ENCODE measurements at regions not wholly inside any gene's neighbourhood (a gene's known extent, or its start where the extent isn't known, plus 50 kb on each side); places are given as distances from the start of the nearest gene placed in this dataset.
"Not testable (repeated sequence)": the region's sequence is repeated elsewhere in the genome, so short reads cannot be mapped to it uniquely, and the experiment has no call there.

DNA sequence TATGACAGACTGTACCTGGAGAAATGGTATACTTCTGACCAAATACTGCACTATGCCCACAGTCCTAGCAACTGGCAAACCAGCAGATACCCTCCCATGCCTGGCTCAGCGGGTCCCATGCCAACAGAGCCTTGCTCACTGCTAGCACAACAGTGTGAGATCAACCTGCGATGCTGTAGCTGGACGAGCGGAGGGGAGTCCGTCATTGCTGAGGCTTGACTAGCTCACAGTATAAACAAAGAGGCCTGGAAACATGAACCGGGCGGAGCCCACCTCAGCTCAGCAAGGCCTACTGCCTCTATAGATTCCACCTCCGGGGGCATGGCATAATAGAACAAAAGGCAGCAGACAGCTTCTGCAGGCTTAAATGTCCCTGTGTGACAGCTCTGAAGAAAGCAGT is 93.2 kb upstream of the CAB39 start:
- no peaks in the 10 kb centered on the region for H3K36me3 ChIP-seq (ENCODE audit: control insufficient read depth, insufficient read depth, low read length)
- no peak for TF ChIP-seq CTCF (IDR thresholded peaks at IDR 0.05)

GRCh38 chr2:230625220-230625619 is 87.4 kb upstream of the CAB39 start:
- not testable (repeated sequence) for H3K9me3 ChIP-seq (ENCODE audit: control insufficient read depth, low read length); H3K4me2 ChIP-seq (ENCODE audit: low read length); H3K79me2 ChIP-seq

More for the DNA sequence above, 93.2 kb upstream of the CAB39 start:
- Histone ChIP-seq H3K4me3 (ENCODE audit: low read depth, low read length) (no peak overlapping the region), H3K4me1 (no peaks in the 10 kb centered on the region), H3K27ac (no peak overlapping the region), H2AFZ (no peak overlapping the region), H3K9ac (no peak overlapping the region), H3K27me3 (ENCODE audit: control insufficient read depth, insufficient read depth, low read length) (no peaks in the 10 kb centered on the region), H3K4me2 (ENCODE audit: low read length) (no peak overlapping the region), H3K9me3 (ENCODE audit: control insufficient read depth, low read length) (no peaks in the 10 kb centered on the region), H3K79me2 (no peaks in the 10 kb centered on the region)

GRCh38 chr2:230627091-230627490 is 85.6 kb upstream of the CAB39 start:
- H3K36me3 ChIP-seq (ENCODE audit: control insufficient read depth, insufficient read depth, low read length); H3K4me3 ChIP-seq (ENCODE audit: low read depth, low read length); H3K9ac ChIP-seq; H3K79me2 ChIP-seq; H3K27ac ChIP-seq; H3K4me2 ChIP-seq (ENCODE audit: low read length); H3K9me3 ChIP-seq (ENCODE audit: control insufficient read depth, low read length); H3K4me1 ChIP-seq; H2AFZ ChIP-seq; H3K27me3 ChIP-seq (ENCODE audit: control insufficient read depth, insufficient read depth, low read length): not testable (repeated sequence)

More at GRCh38 chr2:230625220-230625619, 87.4 kb upstream of the CAB39 start:
- not testable (repeated sequence) for H3K27me3 ChIP-seq (ENCODE audit: control insufficient read depth, insufficient read depth, low read length); H3K9ac ChIP-seq; H3K36me3 ChIP-seq (ENCODE audit: control insufficient read depth, insufficient read depth, low read length); H3K27ac ChIP-seq; H3K4me1 ChIP-seq; H3K4me3 ChIP-seq (ENCODE audit: low read depth, low read length); H2AFZ ChIP-seq

GRCh38 chr2:230627806-230628724 is 84.6 kb upstream of the CAB39 start:
- Histone ChIP-seq H3K36me3 (ENCODE audit: control insufficient read depth, insufficient read depth, low read length) (no peaks in the 10 kb centered on the region), H3K79me2 (no peaks in the 10 kb centered on the region), H3K9me3 (ENCODE audit: control insufficient read depth, low read length) (no peaks in the 10 kb centered on the region), H3K4me3 (ENCODE audit: low read depth, low read length) (no peak overlapping the region), H3K4me1 (no peaks in the 10 kb centered on the region), H3K27ac (no peak overlapping the region), H2AFZ (no peak overlapping the region), H3K27me3 (ENCODE audit: control insufficient read depth, insufficient read depth, low read length) (no peaks in the 10 kb centered on the region), H3K9ac (no peak overlapping the region), H3K4me2 (ENCODE audit: low read length) (no peak overlapping the region)
- TF ChIP-seq CTCF (IDR thresholded peaks at IDR 0.05), result no peak

- Histone ChIP-seq H3K4me2 (ENCODE audit: low read length) (no peak overlapping the region), H3K36me3 (ENCODE audit: control insufficient read depth, insufficient read depth, low read length) (no peaks in the 10 kb centered on the region), H3K27me3 (ENCODE audit: control insufficient read depth, insufficient read depth, low read length) (no peaks in the 10 kb centered on the region), H2AFZ (no peak overlapping the region), H3K79me2 (no peaks in the 10 kb centered on the region), H3K27ac (no peak overlapping the region), H3K9me3 (ENCODE audit: control insufficient read depth, low read length) (no peaks in the 10 kb centered on the region), H3K4me1 (no peaks in the 10 kb centered on the region), H3K9ac (no peak overlapping the region), H3K4me3 (ENCODE audit: low read depth, low read length) (no peak overlapping the region)
- TF ChIP-seq CTCF (IDR thresholded peaks at IDR 0.05), result no peak
Observed at GRCh38 chr2:230631470-230631869, 81.2 kb upstream of the CAB39 start.
